GM18907 (cell line): ENCODE measurements at regions not wholly inside any gene's neighbourhood (a gene's known extent, or its start where the extent isn't known, plus 50 kb on each side); places are given as distances from the start of the nearest gene placed in this dataset.

Experiments
- ATAC-seq: cut with Tn5 transposase; IDR thresholded peaks from one replicate; pipeline ENCODE4 v1.9.1; 2021; ENCODE audit warnings: mild to moderate bottlenecking, moderate library complexity; ENCODE audit not compliant: unreplicated experiment

GRCh38 chr6:134866563-134866962 is 83.3 kb downstream of the ALDH8A1 start:
- ATAC-seq = no peak

DNA sequence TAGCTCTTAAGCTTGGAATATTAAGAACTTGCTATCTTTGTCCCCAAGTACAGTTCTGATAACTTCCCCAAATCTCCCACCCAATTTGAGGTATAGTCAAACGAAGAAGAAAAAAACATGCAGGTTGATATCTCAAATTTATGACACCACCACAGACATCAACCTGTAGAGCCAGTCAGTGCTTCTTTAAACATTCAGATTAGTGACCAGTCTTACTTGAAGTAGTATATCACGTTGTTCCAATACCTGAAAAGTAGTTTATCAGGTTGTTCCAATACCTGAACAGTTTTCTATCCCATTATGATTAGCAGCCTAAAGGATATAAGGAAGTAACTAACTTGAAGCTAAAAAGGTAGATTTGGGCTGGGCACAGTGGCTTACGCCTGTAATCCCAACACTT is 85.3 kb downstream of the ALDH8A1 start:
- no peak for ATAC-seq

- ATAC-seq = no peak
These were observed 86.0 kb downstream of the ALDH8A1 start for GRCh38 chr6:134863763-134864510.

GRCh38 chr6:134854366-134854765 is 95.5 kb downstream of the ALDH8A1 start:
- no peak for ATAC-seq

DNA sequence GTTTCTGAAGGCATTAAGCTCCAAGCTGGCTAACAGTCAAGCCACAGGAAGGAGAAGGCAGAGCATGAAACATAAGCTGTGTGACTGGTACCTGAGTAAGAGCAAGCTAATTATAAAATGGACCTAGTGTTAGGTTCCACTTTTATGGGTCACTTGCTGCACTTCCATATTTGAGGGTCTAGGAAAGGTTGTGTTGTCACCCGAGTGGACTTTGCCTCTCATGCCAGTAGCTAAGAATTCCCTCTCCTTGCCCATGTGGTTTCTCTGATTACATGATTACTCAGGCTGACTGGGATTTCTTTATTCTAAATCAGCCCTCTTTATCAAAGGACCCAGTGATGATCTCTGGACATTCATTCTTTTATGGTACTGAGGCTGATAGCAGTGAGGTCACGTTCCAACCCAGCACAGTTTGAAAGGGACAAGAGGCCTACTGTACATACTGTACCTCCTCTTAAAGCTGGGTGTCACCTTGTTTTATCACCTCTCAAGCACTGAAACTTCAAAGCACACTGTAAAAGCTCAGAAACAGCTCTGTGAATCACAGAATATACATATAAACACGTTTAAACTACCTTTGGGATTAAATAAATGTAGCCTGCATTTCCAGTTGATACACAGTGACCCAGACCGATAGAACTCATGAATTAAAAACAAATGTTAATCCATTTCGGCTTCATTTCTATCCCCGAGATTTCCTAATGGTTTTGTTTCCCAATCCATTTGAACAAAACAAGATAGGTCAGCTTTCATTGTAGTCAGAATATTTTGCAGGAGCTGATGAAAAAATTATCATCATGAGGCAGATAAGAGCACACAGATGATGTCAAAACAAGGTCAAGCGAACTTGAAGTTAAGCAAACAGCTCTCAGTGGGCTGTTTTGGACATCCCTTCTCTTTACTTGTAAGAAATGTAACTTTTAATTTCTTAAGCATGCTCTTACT is 96.5 kb downstream of the ALDH8A1 start:
- no peak for ATAC-seq

DNA sequence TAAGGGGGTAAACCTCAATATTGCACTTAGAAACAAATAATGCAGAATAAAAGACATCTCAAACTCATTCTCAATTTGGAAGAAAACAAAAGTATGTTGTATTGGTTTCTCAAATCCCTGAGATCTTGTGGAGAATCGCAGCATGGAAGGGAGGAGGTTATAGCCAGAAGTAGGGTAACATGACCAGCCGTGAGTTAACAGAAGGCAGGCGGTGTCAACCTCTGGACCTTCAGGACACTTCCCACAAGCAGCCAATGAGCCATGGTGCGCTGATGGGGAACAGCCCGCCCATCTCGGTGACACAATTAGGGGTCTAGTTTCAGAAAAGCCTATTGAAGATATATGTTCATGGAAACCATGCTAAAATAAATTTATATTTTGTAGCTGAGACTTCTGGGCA is 98.4 kb downstream of the ALDH8A1 start:
- no peak for ATAC-seq

DNA sequence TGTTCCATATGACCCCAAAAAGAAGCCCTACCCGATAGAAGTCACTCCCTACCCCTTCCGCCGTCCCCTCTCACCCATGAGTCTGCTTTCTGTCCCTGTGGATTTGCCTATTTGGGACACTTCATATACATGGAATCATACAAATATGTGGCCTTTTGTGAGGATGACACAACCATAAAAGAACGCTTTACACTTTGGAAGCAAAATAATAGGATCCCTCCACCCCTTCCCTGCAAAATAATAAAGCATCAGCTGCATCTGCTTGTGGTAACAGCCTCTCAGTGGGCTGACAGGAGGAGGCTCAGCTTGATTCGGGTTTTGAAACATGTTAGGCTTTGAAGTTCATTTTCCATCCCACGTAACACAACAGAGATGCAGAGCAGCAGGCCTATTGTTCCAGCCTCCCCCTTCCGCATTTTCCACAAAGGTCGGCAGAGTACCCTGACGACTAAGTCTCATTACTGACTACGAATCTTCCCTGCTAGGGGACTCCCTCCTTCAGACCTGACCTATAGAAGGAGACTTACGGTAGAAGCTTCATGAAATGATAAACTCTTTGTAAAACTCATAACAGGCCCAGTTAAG is 99.1 kb downstream of the ALDH8A1 start:
- no peak for ATAC-seq

DNA sequence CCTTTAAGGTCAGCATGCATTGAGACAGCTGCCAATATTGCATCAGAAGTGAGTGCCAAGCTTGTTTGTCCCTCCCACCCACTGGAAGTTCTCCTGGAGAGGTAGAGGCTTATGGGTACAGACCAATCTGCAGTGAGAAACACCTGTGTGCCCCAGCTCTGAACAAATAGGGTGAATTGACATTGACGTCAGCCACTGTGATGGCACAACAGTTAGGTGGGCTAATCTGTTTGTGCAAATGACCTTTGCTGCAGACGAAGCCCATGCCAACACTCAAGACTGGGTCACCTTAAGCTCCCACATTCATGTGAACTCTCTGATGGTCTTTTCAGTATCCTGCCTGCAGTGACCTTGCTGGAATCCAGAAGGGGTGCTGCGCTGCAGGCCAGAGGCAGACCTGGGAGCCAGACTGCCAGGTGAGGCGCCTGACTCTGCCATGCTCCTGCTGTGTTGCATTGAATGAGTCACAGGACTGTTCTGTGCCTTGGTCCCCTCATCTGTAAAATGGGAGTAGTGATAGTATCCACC is 99.9 kb downstream of the ALDH8A1 start:
- no peak for ATAC-seq

GRCh38 chr6:134848076-134848475 is 101.8 kb downstream of the ALDH8A1 start:
- ATAC-seq = no peak

DNA sequence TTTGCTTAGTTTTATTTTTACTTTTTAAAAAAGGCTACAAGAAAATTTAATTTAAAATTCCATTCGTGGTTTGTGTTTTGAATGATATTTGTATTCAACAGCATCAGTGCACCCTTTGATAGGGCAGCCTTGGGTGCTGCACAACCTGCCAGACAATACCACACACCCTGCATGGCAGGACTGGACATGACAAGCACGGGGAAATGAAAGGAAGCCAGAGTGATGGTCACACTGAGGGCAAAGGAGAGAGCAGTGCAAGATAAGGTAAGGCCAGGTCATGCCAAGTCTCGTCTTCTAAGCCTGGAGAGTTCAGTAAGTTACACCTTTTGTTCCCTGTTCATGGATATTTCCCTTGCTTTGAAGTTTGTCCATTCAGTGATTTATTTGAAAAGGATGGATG is 103.0 kb downstream of the ALDH8A1 start:
- no peak for ATAC-seq

DNA sequence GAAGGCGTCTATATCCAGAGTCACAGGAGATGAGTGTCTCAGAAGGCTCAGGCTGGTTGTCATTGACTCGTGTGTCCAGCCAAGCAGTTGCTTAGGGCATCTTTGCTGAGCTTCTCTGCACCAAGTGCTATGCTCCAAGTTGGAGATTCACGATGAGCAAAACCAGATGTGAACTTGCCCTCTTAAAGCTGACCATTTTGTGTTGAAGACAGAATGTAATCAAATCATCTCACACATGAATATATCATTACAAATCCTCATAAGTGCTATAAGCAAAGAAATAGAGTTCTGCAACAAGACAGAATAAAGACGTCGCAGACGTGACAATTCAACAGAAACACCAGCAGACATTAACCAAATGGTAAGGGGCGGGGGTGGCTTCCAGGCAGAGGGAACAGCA is 103.9 kb downstream of the ALDH8A1 start:
- ATAC-seq = no peak

GRCh38 chr6:134844120-134844519 is 105.8 kb downstream of the ALDH8A1 start:
- no peak for ATAC-seq

DNA sequence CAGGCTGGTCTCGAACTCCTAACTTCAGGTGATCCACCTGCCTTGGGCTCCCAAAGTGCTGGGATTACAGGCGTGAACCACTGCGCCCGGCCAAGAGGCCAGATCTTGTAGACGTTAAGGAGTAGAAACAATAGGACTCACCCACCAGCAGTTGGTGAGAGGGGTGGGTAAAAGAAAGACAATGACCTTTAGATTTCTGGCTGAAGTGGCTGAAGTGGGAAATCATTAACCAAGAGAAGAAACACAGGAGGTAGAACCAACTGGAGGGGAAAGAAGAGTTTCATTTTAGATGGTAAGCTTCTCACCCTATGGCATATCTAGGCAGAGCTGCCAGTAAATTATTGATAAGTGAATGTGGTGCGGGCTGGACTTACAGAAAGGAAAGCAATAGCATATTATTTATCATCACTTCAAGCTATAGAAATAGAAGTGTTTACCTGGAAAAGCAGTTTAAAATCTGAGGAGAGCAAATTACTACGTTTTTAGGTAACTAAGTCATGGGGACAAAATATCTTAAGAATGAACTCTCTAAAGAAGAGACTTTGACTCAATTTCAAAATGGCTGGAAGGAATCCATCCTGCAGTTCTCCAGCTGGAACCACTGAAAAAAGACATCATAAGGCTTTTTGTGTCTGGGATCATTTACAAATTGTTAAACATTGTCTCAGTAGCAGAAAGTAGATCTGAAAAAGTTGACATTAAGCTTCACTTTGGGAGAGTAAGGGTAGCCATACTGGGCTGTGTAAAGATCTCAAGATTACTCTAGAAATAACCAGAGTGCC is 109.6 kb downstream of the ALDH8A1 start:
- peak; percentile 96 for ATAC-seq

GRCh38 chr6:134835993-134836392 is 113.9 kb downstream of the ALDH8A1 start:
- ATAC-seq = no peak

DNA sequence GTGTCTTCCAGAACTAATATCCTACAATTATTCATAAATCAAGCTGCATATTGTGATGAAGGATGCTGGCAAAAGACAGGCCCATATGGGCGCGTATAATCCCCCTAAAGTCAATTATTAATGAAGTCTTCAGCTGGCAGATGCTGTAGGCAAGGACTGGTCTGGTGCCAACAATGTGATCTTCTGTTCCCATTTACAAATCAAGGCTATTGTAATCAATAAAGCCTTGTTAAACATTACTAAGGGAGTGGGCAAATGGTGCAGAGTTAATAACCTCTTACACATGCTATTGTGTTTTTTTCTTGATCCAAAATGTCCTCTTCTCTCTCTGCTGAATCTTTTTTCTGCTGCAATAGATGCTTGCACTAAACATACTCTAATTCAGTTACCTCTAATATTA is 119.0 kb downstream of the ALDH8A1 start:
- ATAC-seq = no peak

DNA sequence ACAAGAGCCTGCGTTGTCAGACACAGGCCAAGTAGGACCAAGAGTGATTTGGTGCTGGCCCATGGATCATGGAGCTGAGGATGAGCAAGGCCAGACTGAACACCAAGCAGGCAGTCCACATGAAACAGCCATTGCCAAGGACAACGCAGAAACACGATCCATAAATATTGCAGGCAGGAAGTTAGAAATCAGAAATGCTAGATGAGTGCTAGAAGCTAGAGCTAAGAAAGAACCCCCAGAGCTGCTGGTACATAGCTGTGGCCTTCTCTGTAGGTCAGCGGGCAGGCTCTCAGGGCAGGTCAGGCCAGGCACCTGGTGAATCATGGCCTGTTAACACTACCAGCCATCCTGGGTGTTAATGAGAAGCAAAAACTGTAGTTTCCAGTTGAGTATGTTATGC is 119.7 kb downstream of the ALDH8A1 start:
- ATAC-seq = no peak

- no peak for ATAC-seq
These were observed 121.3 kb downstream of the ALDH8A1 start for GRCh38 chr6:134828641-134829040.

DNA sequence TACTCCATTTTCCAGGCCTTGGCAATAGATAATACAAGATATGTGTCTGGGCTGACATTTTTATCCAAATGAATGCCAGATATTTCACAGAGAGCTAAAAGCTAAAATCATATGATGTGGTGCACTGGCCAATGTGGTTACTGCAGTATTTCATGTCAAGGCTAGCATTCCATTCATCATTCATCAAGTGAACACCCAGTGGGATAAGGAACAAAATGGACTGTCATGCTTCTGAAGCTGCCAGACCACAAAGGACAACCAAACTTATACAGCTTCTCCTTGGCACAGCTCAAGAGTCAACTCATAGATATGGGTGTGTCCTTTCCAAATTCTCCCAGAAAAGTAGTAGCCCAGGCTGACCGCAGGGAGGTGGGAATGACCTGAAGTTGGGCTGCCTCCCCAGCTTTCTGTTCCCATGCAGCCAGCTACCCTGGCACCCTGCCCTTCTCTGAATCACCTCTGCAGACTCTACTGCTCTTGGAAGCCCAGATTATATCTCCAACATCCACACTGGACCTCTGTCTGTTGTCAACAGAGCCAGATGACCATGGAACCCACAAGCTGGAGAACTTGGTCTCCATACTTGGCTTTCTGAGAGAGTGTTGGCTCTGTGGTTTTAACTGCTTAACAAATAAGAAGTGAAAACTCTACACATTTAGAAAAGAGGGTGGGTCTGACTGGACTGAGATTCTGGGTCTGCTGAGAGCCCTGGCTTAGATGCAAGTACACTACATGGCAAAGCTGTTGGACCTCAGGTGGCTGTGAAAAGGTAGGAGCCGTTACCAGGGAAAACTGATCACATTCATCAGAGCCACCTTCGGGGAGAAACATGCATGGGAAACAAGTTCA is 122.8 kb downstream of the ALDH8A1 start:
- no peak for ATAC-seq

DNA sequence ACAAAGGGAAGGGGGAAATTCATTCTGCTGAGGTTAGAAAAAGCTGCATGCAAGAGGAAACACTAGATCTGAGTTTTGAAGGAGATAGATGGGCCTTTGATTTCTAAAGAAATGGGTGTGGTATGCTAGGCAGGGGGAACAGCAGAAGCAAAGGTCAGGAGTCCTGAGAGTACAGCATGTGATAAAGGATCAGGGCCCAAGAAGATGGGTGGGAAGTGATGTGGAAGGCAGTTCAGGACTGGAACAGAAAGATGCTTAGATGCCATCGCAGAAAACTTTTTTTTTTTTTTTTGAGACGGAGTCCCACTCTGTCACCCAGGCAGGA is 126.2 kb downstream of the ALDH8A1 start:
- ATAC-seq = no peak
